ENCODE measurements at regions not wholly inside any gene's neighbourhood (a gene's known extent, or its start where the extent isn't known, plus 50 kb on each side); places are given as distances from the start of the nearest gene placed in this dataset.

GRCh38 chr1:22386774-22387173 is 64.9 kb upstream of the ZBTB40 start:
- no peak for ATAC-seq

GRCh38 chr1:22387919-22388580 is 63.6 kb upstream of the ZBTB40 start:
- ATAC-seq: no peak

- no peak for ATAC-seq
Measured at GRCh38 chr1:22388671-22389450, 62.8 kb upstream of the ZBTB40 start.

- ATAC-seq: no peak
Measured at GRCh38 chr1:22393587-22393986, 58.1 kb upstream of the ZBTB40 start.

GRCh38 chr1:22398656-22399420 is 52.8 kb upstream of the ZBTB40 start:
- ATAC-seq: no peak

- ATAC-seq: no peak
Measured at GRCh38 chr1:22399421-22400091, 52.1 kb upstream of the ZBTB40 start.
